Gastrocnemius medialis (tissue), 4 donors: ENCODE measurements at regions not wholly inside any gene's neighbourhood (a gene's known extent, or its start where the extent isn't known, plus 50 kb on each side); places are given as distances from the start of the nearest gene placed in this dataset.

ENCODE experiments used
- ATAC-seq, 2 donors: fragments of 150-250 bp; one replicate each; pipeline ENCODE4 v1.9.1; 2016
- DNase-seq, 2 donors: peaks; one replicate each; pipeline ENCODE4 v3.0.0-alpha.2; 2019
- H3K27ac ChIP-seq, 4 donors: fragments of 200-600 bp; sonication (generic); 1 replicate in 1 of 4; 2 replicates in 3 of 4; pipeline ENCODE4 v1.5.1; 2016 to 2018; ENCODE audit warnings: mild to moderate bottlenecking in 2 of 4, moderate library complexity in 1 of 4
- H3K27me3 ChIP-seq, 3 donors: fragments of 200-600 bp; sonication (generic) in 2 of 3; 1 replicate in 1 of 3; 2 replicates in 2 of 3; pipeline versions ENCODE4 v1.5.1 to v1.6.0; 2016 to 2019; ENCODE audit warnings: mild to moderate bottlenecking in 1 of 3, moderate library complexity in 1 of 3
- H3K36me3 ChIP-seq, 2 donors: fragments of 200-600 bp; sonication (generic) in 1 of 2; one replicate each; pipeline ENCODE4 v1.5.1; 2017 to 2018
- H3K4me1 ChIP-seq, 2 donors: fragments of 200-600 bp; sonication (generic) in 1 of 2; one replicate each; pipeline ENCODE4 v1.5.1; 2016 to 2017; ENCODE audit warnings: mild to moderate bottlenecking in 2 of 2
- H3K4me3 ChIP-seq, 4 donors: fragments of 200-600 bp; sonication (generic) in 3 of 4; 1 replicate in 1 of 4; 2 replicates in 3 of 4; pipeline ENCODE4 v1.5.1; 2016 to 2019; ENCODE audit warnings: mild to moderate bottlenecking in 2 of 4
- H3K9me3 ChIP-seq, 3 donors: fragments of 200-600 bp; sonication (generic) in 2 of 3; 1 replicate in 1 of 3; 2 replicates in 2 of 3; pipeline ENCODE4 v1.5.1; 2016 to 2019
- CTCF ChIP-seq, 5 experiments: fragments of 450-650 bp in 3 of 5; fragments of 200-600 bp in 2 of 5; sonication (generic) in 2 of 5; IDR thresholded peaks in 4 of 5; conservative IDR thresholded peaks in 1 of 5; 1 replicate in 4 of 5; 2 replicates in 1 of 5; pipeline ENCODE4 v1.5.1; 2016 to 2019; ENCODE audit warnings: antibody characterized with exemption in 5 of 5, mild to moderate bottlenecking in 3 of 5, moderate library complexity in 3 of 5
- POLR2A ChIP-seq, 2 donors: fragments of 450-650 bp; IDR thresholded peaks; one replicate each; pipeline ENCODE4 v1.6.1; 2017; ENCODE audit warnings: antibody characterized with exemption in 2 of 2, mild to moderate bottlenecking in 2 of 2, moderate library complexity in 2 of 2
- in situ Hi-C, 4 donors: fragments of 200-750 bp; cut with MboI; loops; one replicate each; pipeline versions ENCODE4 v1.15.0 to v1.8.0; 2017; ENCODE audit warnings: low sequenced_read_pairs in 4 of 4
- intact Hi-C: fragments of 100-400 bp; cut with DNase I; formaldehyde crosslinking; loops from one replicate; pipeline ENCODE4 v1.15.1; 2023; ENCODE audit warnings: low total_unique reads

- no peaks in the 10 kb centered on the region for H3K4me1 ChIP-seq
- in situ Hi-C loops, result no loop called here
- H3K27me3 ChIP-seq, result no peaks in the 10 kb centered on the region
- DNase-seq (no peak), ATAC-seq (no peak)
- H3K36me3 ChIP-seq, result no peaks in the 10 kb centered on the region
- intact Hi-C loops, result no loop called here
- no peak overlapping the region for H3K4me3 ChIP-seq
- H3K27ac ChIP-seq, result no peak overlapping the region
- TF ChIP-seq POLR2A (IDR thresholded peaks at IDR 0.05), result no peak
- TF ChIP-seq CTCF (IDR thresholded peaks at IDR 0.05 in 4 of 5, conservative IDR thresholded peaks at IDR 0.05 in 1 of 5), result no peak
- H3K9me3 ChIP-seq, result no peaks in the 10 kb centered on the region
Measured at GRCh38 chr1:238789916-238790667, 596.3 kb upstream of the CHRM3 start.

- no peaks in the 10 kb centered on the region for H3K4me1 ChIP-seq
- no peaks in the 10 kb centered on the region for H3K27me3 ChIP-seq
- in situ Hi-C loops, result no loop called here
- intact Hi-C loops, result no loop called here
- no peak overlapping the region for H3K4me3 ChIP-seq
- DNase-seq (no peak), ATAC-seq (no peak)
- TF ChIP-seq CTCF (IDR thresholded peaks at IDR 0.05 in 4 of 5, conservative IDR thresholded peaks at IDR 0.05 in 1 of 5) (no peak), POLR2A (IDR thresholded peaks at IDR 0.05) (no peak)
- no peaks in the 10 kb centered on the region for H3K9me3 ChIP-seq
- H3K36me3 ChIP-seq, result no peaks in the 10 kb centered on the region
- no peak overlapping the region for H3K27ac ChIP-seq
Measured at GRCh38 chr1:238787471-238787870, 598.9 kb upstream of the CHRM3 start.

GRCh38 chr1:238783633-238784032 is 602.7 kb upstream of the CHRM3 start:
- Histone ChIP-seq H3K27me3 (no peaks in the 10 kb centered on the region), H3K27ac (no peak overlapping the region), H3K4me3 (no peak overlapping the region), H3K36me3 (no peaks in the 10 kb centered on the region), H3K4me1 (no peaks in the 10 kb centered on the region), H3K9me3 (no peaks in the 10 kb centered on the region)
- no peak for TF ChIP-seq CTCF (IDR thresholded peaks at IDR 0.05 in 4 of 5, conservative IDR thresholded peaks at IDR 0.05 in 1 of 5)
- no peak for TF ChIP-seq POLR2A (IDR thresholded peaks at IDR 0.05)
- no peak for ATAC-seq
- intact Hi-C loops, result no loop called here
- no peak for DNase-seq
- in situ Hi-C loops, result no loop called here

- TF ChIP-seq POLR2A (IDR thresholded peaks at IDR 0.05) (no peak), CTCF (IDR thresholded peaks at IDR 0.05 in 4 of 5, conservative IDR thresholded peaks at IDR 0.05 in 1 of 5) (no peak)
- Histone ChIP-seq H3K4me1 (no peaks in the 10 kb centered on the region), H3K36me3 (no peaks in the 10 kb centered on the region), H3K4me3 (no peak overlapping the region), H3K9me3 (no peaks in the 10 kb centered on the region), H3K27me3 (no peaks in the 10 kb centered on the region), H3K27ac (no peak overlapping the region)
- intact Hi-C loops, result no loop called here
- in situ Hi-C loops, result no loop called here
- no peak for ATAC-seq
- no peak for DNase-seq
Measured at GRCh38 chr1:238779716-238780115, 606.7 kb upstream of the CHRM3 start.

GRCh38 chr1:238778113-238778512 is 608.3 kb upstream of the CHRM3 start:
- no peak overlapping the region for H3K27ac ChIP-seq
- intact Hi-C loops, result no loop called here
- no peaks in the 10 kb centered on the region for H3K27me3 ChIP-seq
- no peaks in the 10 kb centered on the region for H3K9me3 ChIP-seq
- in situ Hi-C loops, result no loop called here
- no peak overlapping the region for H3K4me3 ChIP-seq
- TF ChIP-seq CTCF (IDR thresholded peaks at IDR 0.05 in 4 of 5, conservative IDR thresholded peaks at IDR 0.05 in 1 of 5) (no peak), POLR2A (IDR thresholded peaks at IDR 0.05) (no peak)
- no peaks in the 10 kb centered on the region for H3K4me1 ChIP-seq
- ATAC-seq (no peak), DNase-seq (no peak)
- no peaks in the 10 kb centered on the region for H3K36me3 ChIP-seq
